ENCODE measurements at regions not wholly inside any gene's neighbourhood (a gene's known extent, or its start where the extent isn't known, plus 50 kb on each side); places are given as distances from the start of the nearest gene placed in this dataset.

DNA sequence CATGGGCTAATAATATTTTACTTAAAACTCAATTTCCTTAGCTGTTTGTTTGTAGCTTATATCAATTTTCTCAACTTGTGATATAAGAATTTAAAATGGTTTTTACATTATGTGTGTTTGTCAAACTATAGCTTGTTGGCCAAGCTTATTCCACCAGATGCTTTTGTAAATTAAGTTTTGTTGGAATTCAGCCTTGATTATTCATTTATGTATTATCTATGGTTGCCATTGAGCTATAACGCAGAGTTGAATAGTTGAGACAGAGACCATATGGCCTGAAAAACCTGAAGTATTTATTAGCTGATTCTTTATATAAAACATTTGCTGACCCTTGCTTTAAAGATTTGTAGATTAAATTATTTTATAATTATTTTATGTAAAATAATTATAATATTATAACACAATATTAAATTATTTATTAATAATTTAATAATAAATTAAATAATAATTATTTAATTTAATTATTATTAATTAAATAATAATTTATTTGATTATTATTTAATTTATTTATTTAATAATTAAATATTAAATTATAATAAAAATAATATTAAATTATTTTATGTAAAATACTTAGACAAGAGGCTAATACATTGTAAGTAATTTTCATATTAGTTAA is 779.6 kb upstream of the NECTIN3 start:
- no peaks in the 10 kb centered on the region for H3K9me3 ChIP-seq
- H3K36me3 ChIP-seq = no peaks in the 10 kb centered on the region
- H3K27me3 ChIP-seq = no peaks in the 10 kb centered on the region
- intact Hi-C loops (cut with DNase I; ENCODE audit: low total_unique reads) = no loop called here
- no peak overlapping the region for H3K27ac ChIP-seq
- no peak for DNase-seq
- no peaks in the 10 kb centered on the region for H3K4me1 ChIP-seq
- no peak overlapping the region for H3K4me3 ChIP-seq
- TF ChIP-seq, protein P1, sequence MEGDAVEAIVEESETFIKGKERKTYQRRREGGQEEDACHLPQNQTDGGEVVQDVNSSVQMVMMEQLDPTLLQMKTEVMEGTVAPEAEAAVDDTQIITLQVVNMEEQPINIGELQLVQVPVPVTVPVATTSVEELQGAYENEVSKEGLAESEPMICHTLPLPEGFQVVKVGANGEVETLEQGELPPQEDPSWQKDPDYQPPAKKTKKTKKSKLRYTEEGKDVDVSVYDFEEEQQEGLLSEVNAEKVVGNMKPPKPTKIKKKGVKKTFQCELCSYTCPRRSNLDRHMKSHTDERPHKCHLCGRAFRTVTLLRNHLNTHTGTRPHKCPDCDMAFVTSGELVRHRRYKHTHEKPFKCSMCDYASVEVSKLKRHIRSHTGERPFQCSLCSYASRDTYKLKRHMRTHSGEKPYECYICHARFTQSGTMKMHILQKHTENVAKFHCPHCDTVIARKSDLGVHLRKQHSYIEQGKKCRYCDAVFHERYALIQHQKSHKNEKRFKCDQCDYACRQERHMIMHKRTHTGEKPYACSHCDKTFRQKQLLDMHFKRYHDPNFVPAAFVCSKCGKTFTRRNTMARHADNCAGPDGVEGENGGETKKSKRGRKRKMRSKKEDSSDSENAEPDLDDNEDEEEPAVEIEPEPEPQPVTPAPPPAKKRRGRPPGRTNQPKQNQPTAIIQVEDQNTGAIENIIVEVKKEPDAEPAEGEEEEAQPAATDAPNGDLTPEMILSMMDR (IDR thresholded peaks at IDR 0.05) = no peak
- TF ChIP-seq POLR2A (IDR thresholded peaks at IDR 0.05) = no peak

GRCh38 chr3:110293660-110294059 is 778.0 kb upstream of the NECTIN3 start:
- DNase-seq = no peak
- Histone ChIP-seq H3K36me3 (no peaks in the 10 kb centered on the region), H3K27me3 (no peaks in the 10 kb centered on the region), H3K27ac (no peak overlapping the region), H3K9me3 (no peaks in the 10 kb centered on the region), H3K4me1 (no peaks in the 10 kb centered on the region), H3K4me3 (no peak overlapping the region)
- intact Hi-C loops (cut with DNase I; ENCODE audit: low total_unique reads) = no loop called here
- TF ChIP-seq, protein P1 (IDR thresholded peaks at IDR 0.05) = no peak
- TF ChIP-seq POLR2A (IDR thresholded peaks at IDR 0.05) = no peak

DNA sequence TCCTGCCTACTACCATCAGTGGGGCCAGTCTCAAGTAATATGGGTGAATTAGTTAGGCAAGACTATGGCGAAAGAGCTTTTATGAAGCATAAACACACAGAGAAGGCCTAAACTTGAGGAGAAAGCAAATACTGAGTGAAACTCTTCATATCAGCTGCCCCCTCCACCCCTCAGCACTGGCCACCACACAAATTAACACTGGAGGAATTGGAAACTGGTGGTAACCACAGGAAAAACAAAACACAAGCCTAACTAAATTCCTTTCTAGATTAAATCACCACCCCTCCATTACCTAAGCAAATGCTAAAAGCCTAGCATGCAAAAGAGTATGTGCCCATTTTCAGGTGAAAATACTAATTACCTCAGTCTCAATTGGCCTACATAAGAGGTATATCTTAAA is 774.7 kb upstream of the NECTIN3 start:
- no peaks in the 10 kb centered on the region for H3K9me3 ChIP-seq

DNA sequence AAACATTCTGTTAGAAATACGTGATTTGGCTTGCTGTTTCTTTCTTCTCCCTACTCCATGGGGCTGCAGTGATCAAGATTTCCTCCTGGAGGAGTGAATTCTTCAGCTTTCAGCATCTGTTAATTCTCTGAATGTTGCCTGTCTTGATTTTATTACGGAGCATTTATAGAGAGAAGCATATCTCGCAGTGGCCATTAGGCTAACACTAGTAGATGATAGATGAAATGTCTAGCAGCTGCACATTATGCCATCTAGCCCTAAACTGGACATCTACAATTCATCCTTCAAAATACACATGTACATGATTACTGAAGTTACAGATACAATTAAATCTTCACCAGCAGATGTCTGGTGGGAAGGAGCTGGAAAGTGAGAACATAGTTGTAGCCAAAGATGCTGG is 769.8 kb upstream of the NECTIN3 start:
- Histone ChIP-seq H3K4me1 (no peaks in the 10 kb centered on the region), H3K36me3 (no peaks in the 10 kb centered on the region), H3K4me3 (no peak overlapping the region), H3K27ac (no peak overlapping the region), H3K27me3 (no peaks in the 10 kb centered on the region), H3K9me3 (no peaks in the 10 kb centered on the region)
- intact Hi-C loops (cut with DNase I; ENCODE audit: low total_unique reads) = no loop called here
- no peak for DNase-seq
- TF ChIP-seq, protein P1 (IDR thresholded peaks at IDR 0.05) = no peak
- TF ChIP-seq POLR2A (IDR thresholded peaks at IDR 0.05) = no peak

More for the DNA sequence above, 774.7 kb upstream of the NECTIN3 start:
- Histone ChIP-seq H3K4me3 (no peak overlapping the region), H3K36me3 (no peaks in the 10 kb centered on the region), H3K27me3 (no peaks in the 10 kb centered on the region), H3K4me1 (no peaks in the 10 kb centered on the region), H3K27ac (no peak overlapping the region)
- TF ChIP-seq, protein P1 (IDR thresholded peaks at IDR 0.05) = no peak
- no peak for TF ChIP-seq POLR2A (IDR thresholded peaks at IDR 0.05)
- DNase-seq = no peak
- intact Hi-C loops (cut with DNase I; ENCODE audit: low total_unique reads) = no loop called here

- no peak overlapping the region for H3K27ac ChIP-seq
- no peak overlapping the region for H3K4me3 ChIP-seq
- no peaks in the 10 kb centered on the region for H3K9me3 ChIP-seq
- H3K27me3 ChIP-seq = no peaks in the 10 kb centered on the region
- DNase-seq = no peak
- no peak for TF ChIP-seq POLR2A (IDR thresholded peaks at IDR 0.05)
- TF ChIP-seq, protein P1 (IDR thresholded peaks at IDR 0.05) = no peak
- H3K4me1 ChIP-seq = no peaks in the 10 kb centered on the region
- H3K36me3 ChIP-seq = no peaks in the 10 kb centered on the region
- intact Hi-C loops (cut with DNase I; ENCODE audit: low total_unique reads) = no loop called here
Measured at GRCh38 chr3:110307065-110307809, 764.4 kb upstream of the NECTIN3 start.

Data from uterus (tissue), 3 donors.